Fibroblast of villous mesenchyme (primary cell): ENCODE measurements at regions not wholly inside any gene's neighbourhood (a gene's known extent, or its start where the extent isn't known, plus 50 kb on each side); places are given as distances from the start of the nearest gene placed in this dataset.

Experiments
- DNase-seq: peaks from one replicate; pipeline ENCODE4 v3.0.0-alpha.2; 2010; ENCODE audit warnings: low read depth
- H3K4me3 ChIP-seq: 2 replicates; pipeline ENCODE4 v1.5.1; 2011; ENCODE audit warnings: low read depth, mild to moderate bottlenecking, low read length
- TF ChIP-seq, protein P1 (sequence below): IDR thresholded peaks from 2 replicates; pipeline ENCODE4 v1.5.1; 2012; ENCODE audit warnings: low read depth, mild to moderate bottlenecking, low read length; ENCODE audit not compliant: insufficient read depth

DNA sequence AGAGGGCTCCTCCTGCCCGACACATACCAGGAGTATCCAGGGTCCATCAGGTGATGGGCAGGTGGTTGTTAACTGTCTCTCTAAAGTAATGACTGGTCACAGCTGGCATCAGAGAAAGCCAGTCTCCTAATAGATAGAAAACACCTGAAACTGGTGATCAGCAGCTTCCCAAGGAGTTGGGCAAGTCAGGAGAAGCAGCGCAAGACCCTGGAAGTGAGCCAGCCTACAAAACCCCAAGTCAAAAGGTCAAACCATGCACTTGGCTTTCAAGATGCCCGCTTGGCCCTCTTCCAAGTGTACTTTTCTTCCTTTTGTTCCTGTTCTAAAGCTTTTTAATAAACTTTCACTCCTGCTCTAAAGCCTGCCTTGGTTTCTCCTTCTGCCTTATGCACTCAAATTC, 815.2 kb downstream of the DCDC2C start:
- DNase-seq, result no peak
- TF ChIP-seq, protein P1, sequence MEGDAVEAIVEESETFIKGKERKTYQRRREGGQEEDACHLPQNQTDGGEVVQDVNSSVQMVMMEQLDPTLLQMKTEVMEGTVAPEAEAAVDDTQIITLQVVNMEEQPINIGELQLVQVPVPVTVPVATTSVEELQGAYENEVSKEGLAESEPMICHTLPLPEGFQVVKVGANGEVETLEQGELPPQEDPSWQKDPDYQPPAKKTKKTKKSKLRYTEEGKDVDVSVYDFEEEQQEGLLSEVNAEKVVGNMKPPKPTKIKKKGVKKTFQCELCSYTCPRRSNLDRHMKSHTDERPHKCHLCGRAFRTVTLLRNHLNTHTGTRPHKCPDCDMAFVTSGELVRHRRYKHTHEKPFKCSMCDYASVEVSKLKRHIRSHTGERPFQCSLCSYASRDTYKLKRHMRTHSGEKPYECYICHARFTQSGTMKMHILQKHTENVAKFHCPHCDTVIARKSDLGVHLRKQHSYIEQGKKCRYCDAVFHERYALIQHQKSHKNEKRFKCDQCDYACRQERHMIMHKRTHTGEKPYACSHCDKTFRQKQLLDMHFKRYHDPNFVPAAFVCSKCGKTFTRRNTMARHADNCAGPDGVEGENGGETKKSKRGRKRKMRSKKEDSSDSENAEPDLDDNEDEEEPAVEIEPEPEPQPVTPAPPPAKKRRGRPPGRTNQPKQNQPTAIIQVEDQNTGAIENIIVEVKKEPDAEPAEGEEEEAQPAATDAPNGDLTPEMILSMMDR, result no peak
- H3K4me3 ChIP-seq, result no peak overlapping the region

DNA sequence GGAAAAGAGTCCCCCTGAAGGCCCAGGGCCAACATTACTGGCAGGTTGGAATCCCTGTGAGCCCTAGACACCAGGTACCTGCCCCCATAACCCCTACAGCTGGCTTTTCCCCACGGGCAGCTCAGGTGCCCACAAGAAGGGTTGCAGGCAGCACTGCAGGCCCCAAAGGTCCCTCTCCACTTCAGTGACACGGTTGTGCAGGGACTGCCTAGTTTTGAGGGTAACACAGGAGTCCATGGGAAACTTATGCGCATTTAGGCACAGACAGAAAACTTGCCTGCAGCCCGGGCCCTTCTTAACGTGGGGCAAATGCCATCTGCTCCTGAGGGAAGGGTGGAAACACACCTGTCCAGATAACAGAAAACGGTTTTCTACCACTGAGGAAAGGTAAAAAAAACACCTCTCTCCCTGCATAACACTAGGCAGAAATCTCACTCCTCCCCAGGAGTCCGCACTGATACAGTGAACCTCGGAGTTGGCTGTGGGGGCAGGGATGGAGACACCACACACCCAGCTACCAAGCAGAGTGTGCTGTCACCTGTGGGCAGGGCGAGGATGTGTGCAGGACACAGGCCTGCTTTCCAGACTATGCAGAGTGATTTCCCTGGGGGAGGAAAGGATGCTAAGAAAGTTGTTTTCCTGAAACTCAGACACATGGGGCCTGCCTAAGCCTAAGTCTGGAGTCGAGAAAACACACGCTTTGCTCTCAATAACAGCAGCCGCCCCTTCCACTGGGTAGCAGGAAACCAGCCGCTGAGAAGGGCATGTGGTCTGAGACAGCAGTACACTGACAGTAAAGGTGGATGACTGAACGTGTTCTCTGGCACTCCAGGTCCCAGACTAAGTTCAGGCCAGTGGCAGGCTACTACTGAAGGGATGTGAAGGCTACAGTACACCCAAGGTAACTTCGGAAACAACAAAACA, 819.4 kb downstream of the DCDC2C start:
- H3K4me3 ChIP-seq, result no peak overlapping the region
- TF ChIP-seq, protein P1, result no peak
- no peak for DNase-seq

- DNase-seq, result no peak
- no peak overlapping the region for H3K4me3 ChIP-seq
- TF ChIP-seq, protein P1, result no peak
Measured at GRCh38 chr2:4527416-4527815, 824.0 kb downstream of the DCDC2C start.

DNA sequence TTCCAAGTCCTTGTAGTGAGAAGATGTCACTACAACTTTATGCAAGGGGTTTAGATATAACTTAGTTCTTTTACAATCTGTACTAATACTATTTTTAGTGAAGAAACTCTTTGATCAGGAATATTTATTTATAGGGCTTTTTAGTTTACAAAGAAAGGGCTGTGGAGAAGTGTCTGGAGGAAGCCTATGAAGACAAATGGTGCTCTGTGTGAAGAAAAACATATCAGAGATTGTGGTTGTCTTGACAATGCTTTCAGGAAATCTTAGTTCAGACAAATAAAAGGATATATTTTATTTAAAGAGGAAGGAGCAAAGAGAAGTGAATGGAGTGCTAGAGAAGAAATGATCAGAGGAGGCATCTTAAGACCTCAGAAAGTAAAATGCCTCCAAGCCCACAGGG, 824.9 kb downstream of the DCDC2C start:
- TF ChIP-seq, protein P1, result no peak
- DNase-seq, result no peak
- H3K4me3 ChIP-seq, result no peak overlapping the region

GRCh38 chr2:4528773-4529172, 825.4 kb downstream of the DCDC2C start:
- DNase-seq, result no peak
- TF ChIP-seq, protein P1, result no peak
- no peak overlapping the region for H3K4me3 ChIP-seq

GRCh38 chr2:4529738-4530137, 826.4 kb downstream of the DCDC2C start:
- H3K4me3 ChIP-seq, result no peak overlapping the region
- TF ChIP-seq, protein P1, result no peak
- no peak for DNase-seq
